ENCODE measurements at regions not wholly inside any gene's neighbourhood (a gene's known extent, or its start where the extent isn't known, plus 50 kb on each side); places are given as distances from the start of the nearest gene placed in this dataset.
A peak's percentile ranks its signal among the peaks of the same experiment; 100 is the strongest.

DNA sequence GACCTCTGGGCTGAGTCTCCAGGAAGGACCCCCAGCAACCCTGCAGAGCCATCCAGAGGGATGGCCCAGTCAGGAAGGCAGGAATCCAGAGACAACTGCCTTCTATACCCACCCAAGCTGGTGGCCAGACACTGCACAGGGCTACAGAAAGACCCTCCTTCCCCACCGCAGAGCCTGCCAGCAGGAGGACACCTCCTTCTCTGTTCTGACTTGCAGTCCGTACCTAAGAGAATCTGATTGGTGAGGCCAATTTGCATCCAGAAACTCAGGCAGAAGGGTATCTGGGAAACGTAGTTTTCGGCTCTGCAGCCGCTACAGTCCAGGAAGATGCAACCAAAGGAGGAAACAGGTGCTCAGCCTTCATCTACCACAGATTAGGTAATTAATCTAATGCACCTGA, 155.4 kb upstream of the FRG1 start:
- Histone ChIP-seq H3K27ac (no peak overlapping the region), H3K4me1 (ENCODE audit: low read depth, poor library complexity, severe bottlenecking) (no peaks in the 10 kb centered on the region), H3K79me2 (ENCODE audit: insufficient read depth, low read depth) (no peaks in the 10 kb centered on the region), H4K20me1 (ENCODE audit: insufficient read depth) (no peaks in the 10 kb centered on the region), H3K27me3 (ENCODE audit: insufficient read depth, low read depth) (no peaks in the 10 kb centered on the region), H3K4me3 (IDR thresholded peaks at IDR 0.05; ENCODE audit: insufficient read depth, low read depth, low read length) (no peak overlapping the region), H3K36me3 (ENCODE audit: insufficient read depth) (no peaks in the 10 kb centered on the region), H2AFZ (ENCODE audit: low read depth) (no peak overlapping the region), H3K4me2 (no peak overlapping the region), H3K9ac (no peak overlapping the region)
- TF ChIP-seq, protein P1, sequence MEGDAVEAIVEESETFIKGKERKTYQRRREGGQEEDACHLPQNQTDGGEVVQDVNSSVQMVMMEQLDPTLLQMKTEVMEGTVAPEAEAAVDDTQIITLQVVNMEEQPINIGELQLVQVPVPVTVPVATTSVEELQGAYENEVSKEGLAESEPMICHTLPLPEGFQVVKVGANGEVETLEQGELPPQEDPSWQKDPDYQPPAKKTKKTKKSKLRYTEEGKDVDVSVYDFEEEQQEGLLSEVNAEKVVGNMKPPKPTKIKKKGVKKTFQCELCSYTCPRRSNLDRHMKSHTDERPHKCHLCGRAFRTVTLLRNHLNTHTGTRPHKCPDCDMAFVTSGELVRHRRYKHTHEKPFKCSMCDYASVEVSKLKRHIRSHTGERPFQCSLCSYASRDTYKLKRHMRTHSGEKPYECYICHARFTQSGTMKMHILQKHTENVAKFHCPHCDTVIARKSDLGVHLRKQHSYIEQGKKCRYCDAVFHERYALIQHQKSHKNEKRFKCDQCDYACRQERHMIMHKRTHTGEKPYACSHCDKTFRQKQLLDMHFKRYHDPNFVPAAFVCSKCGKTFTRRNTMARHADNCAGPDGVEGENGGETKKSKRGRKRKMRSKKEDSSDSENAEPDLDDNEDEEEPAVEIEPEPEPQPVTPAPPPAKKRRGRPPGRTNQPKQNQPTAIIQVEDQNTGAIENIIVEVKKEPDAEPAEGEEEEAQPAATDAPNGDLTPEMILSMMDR (conservative IDR thresholded peaks at IDR 0.05; ENCODE audit: low read depth, low read length) = no peak

DNA sequence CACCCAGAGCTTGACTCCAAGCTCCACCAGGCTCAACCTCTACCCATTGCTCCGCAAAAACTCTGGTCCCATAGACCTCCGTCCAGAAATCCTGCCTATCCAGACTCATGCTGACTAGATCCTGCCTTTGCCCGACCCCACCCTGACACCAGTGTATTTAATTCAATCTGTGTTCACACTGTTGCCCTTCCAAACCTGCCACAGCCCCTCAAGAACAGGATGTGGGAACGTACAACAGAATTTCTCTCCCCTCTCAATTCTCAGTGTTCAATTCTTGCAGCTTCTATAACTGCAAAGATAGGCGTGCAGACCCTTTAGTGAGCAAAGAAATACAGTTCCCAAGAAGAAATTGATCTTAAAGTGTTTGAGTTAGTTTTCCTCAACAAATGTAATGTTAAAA, 154.2 kb upstream of the FRG1 start:
- H3K4me2 ChIP-seq = no peak overlapping the region
- H2AFZ ChIP-seq (ENCODE audit: low read depth) = no peak overlapping the region
- H3K4me3 ChIP-seq (IDR thresholded peaks at IDR 0.05; ENCODE audit: insufficient read depth, low read depth, low read length) = no peak overlapping the region
- no peaks in the 10 kb centered on the region for H3K27me3 ChIP-seq (ENCODE audit: insufficient read depth, low read depth)
- H3K79me2 ChIP-seq (ENCODE audit: insufficient read depth, low read depth) = no peaks in the 10 kb centered on the region
- no peaks in the 10 kb centered on the region for H3K4me1 ChIP-seq (ENCODE audit: low read depth, poor library complexity, severe bottlenecking)
- H3K9ac ChIP-seq = no peak overlapping the region
- H3K36me3 ChIP-seq (ENCODE audit: insufficient read depth) = no peaks in the 10 kb centered on the region
- TF ChIP-seq, protein P1 (conservative IDR thresholded peaks at IDR 0.05; ENCODE audit: low read depth, low read length) = no peak
- H3K27ac ChIP-seq = no peak overlapping the region
- no peaks in the 10 kb centered on the region for H4K20me1 ChIP-seq (ENCODE audit: insufficient read depth)

DNA sequence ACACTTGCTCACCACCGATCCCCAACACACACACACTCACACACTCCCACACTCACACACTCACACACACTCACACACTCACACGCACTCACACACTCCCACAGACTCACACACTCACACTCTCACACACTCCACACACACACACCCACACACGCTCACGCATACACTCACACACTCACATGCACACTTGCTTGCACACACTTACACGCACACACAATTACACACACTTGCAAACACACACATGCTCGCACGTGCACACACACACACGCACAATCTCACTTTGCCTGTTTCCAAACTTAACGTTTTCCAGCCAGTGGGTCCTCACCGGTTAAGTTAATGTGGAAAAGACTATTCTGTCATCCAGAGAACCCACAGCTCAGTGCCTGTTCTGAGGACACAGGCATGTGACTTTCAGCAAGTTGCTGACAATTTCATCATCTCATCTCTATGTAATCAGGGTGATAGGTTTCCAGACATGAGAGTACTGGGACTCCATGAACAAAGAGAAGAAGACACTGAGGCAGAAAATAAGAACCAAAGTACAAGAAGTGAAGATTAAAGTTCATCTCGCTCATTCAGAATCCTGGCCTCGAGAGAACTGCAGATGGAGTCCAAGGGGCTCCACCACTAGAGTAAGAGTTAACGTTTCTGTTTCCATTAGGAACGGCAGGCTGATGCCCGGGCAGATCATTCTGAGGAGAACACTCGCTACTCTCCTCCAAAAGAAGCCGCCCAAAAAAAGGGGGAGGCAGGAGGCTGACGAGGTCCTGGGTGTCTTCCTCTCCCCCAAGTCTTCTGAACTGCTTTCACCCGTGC, 153.2 kb upstream of the FRG1 start:
- Histone ChIP-seq H3K4me3 (IDR thresholded peaks at IDR 0.05; ENCODE audit: insufficient read depth, low read depth, low read length) (no peak overlapping the region), H3K79me2 (ENCODE audit: insufficient read depth, low read depth) (no peaks in the 10 kb centered on the region), H3K4me1 (ENCODE audit: low read depth, poor library complexity, severe bottlenecking) (no peaks in the 10 kb centered on the region), H3K27ac (no peak overlapping the region), H3K27me3 (ENCODE audit: insufficient read depth, low read depth) (no peaks in the 10 kb centered on the region), H2AFZ (ENCODE audit: low read depth) (no peak overlapping the region), H4K20me1 (ENCODE audit: insufficient read depth) (no peaks in the 10 kb centered on the region), H3K36me3 (ENCODE audit: insufficient read depth) (no peaks in the 10 kb centered on the region), H3K4me2 (no peak overlapping the region), H3K9ac (no peak overlapping the region)
- TF ChIP-seq, protein P1 (conservative IDR thresholded peaks at IDR 0.05; ENCODE audit: low read depth, low read length) = no peak

DNA sequence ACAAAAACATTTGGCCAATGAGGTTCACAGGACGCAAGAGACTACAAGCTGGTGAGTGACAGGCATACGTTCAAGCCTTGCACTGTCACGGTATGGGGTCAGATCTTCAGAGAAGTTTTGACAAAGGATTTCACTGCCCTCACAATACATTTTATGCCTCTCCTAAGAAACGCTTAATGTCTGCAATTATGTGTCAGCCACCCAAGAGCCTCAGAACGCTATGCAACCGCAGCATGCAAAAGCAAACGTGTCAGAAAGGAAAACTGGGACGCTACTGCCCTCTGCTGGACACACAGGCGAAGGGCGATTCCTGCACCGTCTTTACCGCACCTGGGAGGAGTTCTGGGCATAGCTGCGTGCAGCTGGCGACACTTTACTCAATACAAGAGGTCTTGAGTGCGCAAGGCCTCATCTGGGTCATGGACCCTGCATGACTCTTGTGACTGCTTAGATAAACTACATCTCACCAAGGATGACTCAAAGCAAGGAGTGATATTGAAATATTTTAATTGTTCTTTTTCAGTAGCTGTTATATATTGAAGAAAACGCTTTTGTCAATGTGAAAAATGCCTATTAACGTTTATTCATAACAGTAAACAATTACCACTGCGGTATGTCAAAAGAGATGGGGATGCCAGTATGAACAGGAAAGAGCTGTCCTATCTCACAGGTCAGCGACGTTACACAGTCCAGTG, 147.6 kb upstream of the FRG1 start:
- Histone ChIP-seq H3K27me3 (ENCODE audit: insufficient read depth, low read depth) (no peaks in the 10 kb centered on the region), H2AFZ (ENCODE audit: low read depth) (no peak overlapping the region), H3K27ac (no peak overlapping the region), H3K4me2 (no peak overlapping the region), H3K9ac (no peak overlapping the region), H3K4me1 (ENCODE audit: low read depth, poor library complexity, severe bottlenecking) (peaks cover 4% of the 10 kb centered on the region), H3K36me3 (ENCODE audit: insufficient read depth) (no peaks in the 10 kb centered on the region), H3K79me2 (ENCODE audit: insufficient read depth, low read depth) (no peaks in the 10 kb centered on the region), H4K20me1 (ENCODE audit: insufficient read depth) (no peaks in the 10 kb centered on the region), H3K4me3 (IDR thresholded peaks at IDR 0.05; ENCODE audit: insufficient read depth, low read depth, low read length) (no peak overlapping the region)
- TF ChIP-seq, protein P1 (conservative IDR thresholded peaks at IDR 0.05; ENCODE audit: low read depth, low read length) = peak; percentile 93
